H4 (cell line): ENCODE measurements at regions not wholly inside any gene's neighbourhood (a gene's known extent, or its start where the extent isn't known, plus 50 kb on each side); places are given as distances from the start of the nearest gene placed in this dataset.

ENCODE experiments used
- DNase-seq: peaks from one replicate; pipeline ENCODE4 v3.0.0-alpha.2; 2015; ENCODE audit warnings: low spot score

- DNase-seq, result no peak
Measured at GRCh38 chr9:16025627-16026026, 472.8 kb downstream of the CCDC171 start.

GRCh38 chr9:16026886-16027285 is 474.0 kb downstream of the CCDC171 start:
- no peak for DNase-seq

- no peak for DNase-seq
Measured at GRCh38 chr9:16028548-16028947, 475.7 kb downstream of the CCDC171 start.

GRCh38 chr9:16029046-16029615 is 476.3 kb downstream of the CCDC171 start:
- no peak for DNase-seq

- DNase-seq, result no peak
Measured at GRCh38 chr9:16029796-16030363, 477.0 kb downstream of the CCDC171 start.

GRCh38 chr9:16030528-16031185 is 477.8 kb downstream of the CCDC171 start:
- DNase-seq, result peak; percentile 89

GRCh38 chr9:16031486-16031885 is 478.6 kb downstream of the CCDC171 start:
- DNase-seq, result no peak

- DNase-seq, result peak; percentile 35
Measured at GRCh38 chr9:16031971-16032370, 479.1 kb downstream of the CCDC171 start.

GRCh38 chr9:16032799-16033198 is 480.0 kb downstream of the CCDC171 start:
- peak; percentile 22 for DNase-seq

GRCh38 chr9:16033253-16033652 is 480.4 kb downstream of the CCDC171 start:
- DNase-seq, result no peak

- DNase-seq, result no peak
Measured at GRCh38 chr9:16033921-16034691, 481.3 kb downstream of the CCDC171 start.

- no peak for DNase-seq
Measured at GRCh38 chr9:16039218-16039987, 486.6 kb downstream of the CCDC171 start.

- DNase-seq, result peak; percentile 27
Measured at GRCh38 chr9:16039988-16040761, 487.3 kb downstream of the CCDC171 start.

- DNase-seq, result no peak
Measured at GRCh38 chr9:16043756-16044578, 491.1 kb downstream of the CCDC171 start.

GRCh38 chr9:16044579-16044881 is 491.7 kb downstream of the CCDC171 start:
- DNase-seq, result no peak

- DNase-seq, result no peak
Measured at GRCh38 chr9:16045651-16046280, 492.9 kb downstream of the CCDC171 start.

- no peak for DNase-seq
Measured at GRCh38 chr9:16046713-16047112, 493.9 kb downstream of the CCDC171 start.

GRCh38 chr9:16048129-16048528 is 495.3 kb downstream of the CCDC171 start:
- DNase-seq, result no peak

GRCh38 chr9:16052146-16052545 is 499.3 kb downstream of the CCDC171 start:
- DNase-seq, result no peak
